Pancreas (tissue), 10 donors: ENCODE measurements at regions not wholly inside any gene's neighbourhood (a gene's known extent, or its start where the extent isn't known, plus 50 kb on each side); places are given as distances from the start of the nearest gene placed in this dataset.

ENCODE experiments used
- ATAC-seq, 4 donors: fragments of 200-7000 bp; cut with Tn5 transposase; one replicate each; pipeline versions ENCODE4 v1.8.0 to v1.9.1; 2020; ENCODE audit warnings: mild to moderate bottlenecking in 4 of 4, moderate library complexity in 4 of 4
- DNase-seq, 6 donors: peaks; one replicate each; pipeline ENCODE4 v3.0.0-alpha.2; 2020
- FAIRE-seq: peaks from 2 replicates; lab custom pipeline; 2012; peaks lifted over from hg19 to GRCh38; lab: Jason Lieb, UNC
- H3K27ac ChIP-seq, 4 donors: fragments of 200-600 bp; sonication (generic); 1 replicate in 3 of 4; 2 replicates in 1 of 4; pipeline versions ENCODE4 v1.5.0 to v1.8.0; 2020
- H3K27me3 ChIP-seq, 4 donors: fragments of 200-600 bp; one replicate each; pipeline ENCODE4 v1.8.0; 2021
- H3K36me3 ChIP-seq, 3 donors: fragments of 200-600 bp; sonication (generic) in 1 of 3; one replicate each; pipeline versions ENCODE4 v1.5.0 to v1.8.0; 2020 to 2021
- H3K4me1 ChIP-seq, 3 donors: fragments of 200-600 bp; one replicate each; pipeline ENCODE4 v1.8.0; 2021
- H3K4me3 ChIP-seq, 4 donors: fragments of 200-600 bp; sonication (generic) in 2 of 4; one replicate each; pipeline versions ENCODE4 v1.5.0 to v1.8.0; 2020 to 2021
- H3K9me3 ChIP-seq, 4 donors: fragments of 200-600 bp; one replicate each; pipeline ENCODE4 v1.8.0; 2021
- CTCF ChIP-seq, 4 donors: fragments of 200-600 bp; sonication (generic) in 3 of 4; IDR thresholded peaks; one replicate each; pipeline versions ENCODE4 v1.5.0 to v1.8.0; 2021; ENCODE audit warnings: antibody characterized with exemption in 4 of 4
- WGBS, 2 donors: extraction: QIAGEN DNeasy Blood & Tissue Kit; methylation state at CpG; one replicate each; pipeline ENCODE4 v1.1.7; 2013; 5-methylcytosine and 5-hydroxymethylcytosine counted together
- intact Hi-C, 3 donors: fragments of 100-400 bp; cut with DNase I; formaldehyde crosslinking; loops; one replicate each; pipeline versions ENCODE4 v1.11.1 to v1.14.2; 2022
- donor health status: healthy with polysubstance abuse.
- donor health status: DM: no; HTN: no; CAD: no; lungs with moderate emphysema.
- donor health status: DM: no; HTN: no; CAD: no.
- donor health status: control.
- donor health status: control.
- donor health status: Bipolar disorder and iron deficiency.
- donor health status: DM: yes; HTN: yes; CAD: no.
- donor health status: DM: no; HTN: no; CAD: no.
- donor health status: DM: no; HTN: no; CAD: no.
- donor health status: DM: yes; HTN: yes; CAD: no.

- no peak for FAIRE-seq
- intact Hi-C loops, result no loop called here
Measured at GRCh38 chr12:20197411-20197810, 170.9 kb upstream of the PDE3A start.

GRCh38 chr12:20199780-20200179 lies 168.6 kb upstream of the PDE3A start:
- no peak for TF ChIP-seq CTCF (IDR thresholded peaks at IDR 0.05)
- WGBS, 2 donors, result 80 to 87% methylated on average over 3 of the region's 3 CpGs

More at GRCh38 chr12:20197411-20197810, 170.9 kb upstream of the PDE3A start:
- no peak for DNase-seq
- no peak for ATAC-seq
- no peaks in the 10 kb centered on the region for H3K4me1 ChIP-seq
- H3K36me3 ChIP-seq, result no peaks in the 10 kb centered on the region
- no peak for TF ChIP-seq CTCF (IDR thresholded peaks at IDR 0.05)
- no peaks in the 10 kb centered on the region for H3K27me3 ChIP-seq
- no peak overlapping the region for H3K4me3 ChIP-seq
- H3K27ac ChIP-seq, result no peak overlapping the region
- no peaks in the 10 kb centered on the region for H3K9me3 ChIP-seq

GRCh38 chr12:20201733-20202132 lies 166.6 kb upstream of the PDE3A start:
- intact Hi-C loops, result no loop called here
- no peaks in the 10 kb centered on the region for H3K27me3 ChIP-seq
- H3K27ac ChIP-seq, result no peak overlapping the region
- no peaks in the 10 kb centered on the region for H3K4me1 ChIP-seq
- H3K36me3 ChIP-seq, result no peaks in the 10 kb centered on the region
- DNase-seq, result no peak
- H3K9me3 ChIP-seq, result no peaks in the 10 kb centered on the region
- TF ChIP-seq CTCF (IDR thresholded peaks at IDR 0.05), result no peak
- no peak overlapping the region for H3K4me3 ChIP-seq
- ATAC-seq, result no peak
- no peak for FAIRE-seq

More at GRCh38 chr12:20199780-20200179, 168.6 kb upstream of the PDE3A start:
- ATAC-seq (no peak), FAIRE-seq (no peak), DNase-seq (no peak)
- intact Hi-C loops, result no loop called here
- no peaks in the 10 kb centered on the region for H3K36me3 ChIP-seq
- no peaks in the 10 kb centered on the region for H3K4me1 ChIP-seq
- no peak overlapping the region for H3K27ac ChIP-seq
- H3K27me3 ChIP-seq, result no peaks in the 10 kb centered on the region
- H3K9me3 ChIP-seq, result no peaks in the 10 kb centered on the region
- H3K4me3 ChIP-seq, result no peak overlapping the region

- no peak overlapping the region for H3K4me3 ChIP-seq
- DNase-seq, result no peak
- intact Hi-C loops, result no loop called here
- 54 to 68% methylated on average over 2 of the region's 2 CpGs for WGBS, 2 donors
- FAIRE-seq, result no peak
- no peaks in the 10 kb centered on the region for H3K4me1 ChIP-seq
- no peaks in the 10 kb centered on the region for H3K36me3 ChIP-seq
- no peaks in the 10 kb centered on the region for H3K27me3 ChIP-seq
- no peaks in the 10 kb centered on the region for H3K9me3 ChIP-seq
- no peak for TF ChIP-seq CTCF (IDR thresholded peaks at IDR 0.05)
- H3K27ac ChIP-seq, result no peak overlapping the region
- no peak for ATAC-seq
Measured at GRCh38 chr12:20205854-20206253, 162.5 kb upstream of the PDE3A start.

- H3K9me3 ChIP-seq, result no peaks in the 10 kb centered on the region
- H3K4me3 ChIP-seq, result no peak overlapping the region
- no peak for ATAC-seq
- no peaks in the 10 kb centered on the region for H3K27me3 ChIP-seq
- intact Hi-C loops, result no loop called here
- H3K36me3 ChIP-seq, result no peaks in the 10 kb centered on the region
- DNase-seq, result no peak
- FAIRE-seq, result peak; percentile 63
- 70 to 83% methylated on average over 2 of the region's 2 CpGs for WGBS, 2 donors
- no peaks in the 10 kb centered on the region for H3K4me1 ChIP-seq
- H3K27ac ChIP-seq, result no peak overlapping the region
- TF ChIP-seq CTCF (IDR thresholded peaks at IDR 0.05), result no peak
Measured at GRCh38 chr12:20206410-20206809, 161.9 kb upstream of the PDE3A start.
